Esophagus squamous epithelium (tissue), 5 donors: ENCODE measurements at regions not wholly inside any gene's neighbourhood (a gene's known extent, or its start where the extent isn't known, plus 50 kb on each side); places are given as distances from the start of the nearest gene placed in this dataset.

ENCODE experiments used
- DNase-seq: peaks from one replicate; lab custom pipeline; 2025; lab: John Stamatoyannopoulos, UW
- H3K27ac ChIP-seq, 4 donors: fragments of 200-600 bp; sonication (generic); one replicate each; pipeline ENCODE4 v1.5.1; 2016 to 2019; ENCODE audit warnings: mild to moderate bottlenecking in 1 of 4
- H3K27me3 ChIP-seq, 4 donors: fragments of 200-600 bp; sonication (generic); 1 replicate in 3 of 4; 2 replicates in 1 of 4; pipeline versions ENCODE4 v1.5.1 to v1.6.0; 2017 to 2021; ENCODE audit warnings: antibody characterized with exemption in 1 of 4
- H3K36me3 ChIP-seq, 3 donors: fragments of 200-600 bp; sonication (generic); one replicate each; pipeline ENCODE4 v1.5.1; 2016 to 2019
- H3K4me1 ChIP-seq, 3 donors: fragments of 200-600 bp; sonication (generic); one replicate each; pipeline ENCODE4 v1.5.1; 2017 to 2019
- H3K4me3 ChIP-seq, 4 donors: fragments of 200-600 bp; sonication (generic); 1 replicate in 3 of 4; 2 replicates in 1 of 4; pipeline ENCODE4 v1.5.1; 2016 to 2019; ENCODE audit warnings: mild to moderate bottlenecking in 2 of 4, moderate library complexity in 1 of 4
- H3K9me3 ChIP-seq, 3 donors: fragments of 200-600 bp; sonication (generic); one replicate each; pipeline ENCODE4 v1.5.1; 2016 to 2019
- POLR2A ChIP-seq, 4 donors: fragments of 450-650 bp; IDR thresholded peaks; one replicate each; pipeline ENCODE4 v1.6.1; 2017; ENCODE audit warnings: antibody characterized with exemption in 4 of 4, mild to moderate bottlenecking in 4 of 4, moderate library complexity in 3 of 4
- WGBS, 2 donors: methylation state at CpG; one replicate each; pipeline ENCODE4 v1.1.5; 2018; 5-methylcytosine and 5-hydroxymethylcytosine counted together
- intact Hi-C: fragments of 100-400 bp; cut with DNase I; formaldehyde crosslinking; loops from one replicate; pipeline ENCODE4 v1.15.0; 2022
- TF ChIP-seq, protein P1 (sequence below), 6 experiments: fragments of 450-650 bp in 4 of 6; fragments of 200-600 bp in 2 of 6; sonication (generic) in 2 of 6; IDR thresholded peaks; one replicate each; pipeline ENCODE4 v1.5.1; 2016 to 2019; ENCODE audit warnings: antibody characterized with exemption in 6 of 6, mild to moderate bottlenecking in 4 of 6, moderate library complexity in 4 of 6
- donor health status: DM: yes; HTN: yes; CAD: no.

DNA sequence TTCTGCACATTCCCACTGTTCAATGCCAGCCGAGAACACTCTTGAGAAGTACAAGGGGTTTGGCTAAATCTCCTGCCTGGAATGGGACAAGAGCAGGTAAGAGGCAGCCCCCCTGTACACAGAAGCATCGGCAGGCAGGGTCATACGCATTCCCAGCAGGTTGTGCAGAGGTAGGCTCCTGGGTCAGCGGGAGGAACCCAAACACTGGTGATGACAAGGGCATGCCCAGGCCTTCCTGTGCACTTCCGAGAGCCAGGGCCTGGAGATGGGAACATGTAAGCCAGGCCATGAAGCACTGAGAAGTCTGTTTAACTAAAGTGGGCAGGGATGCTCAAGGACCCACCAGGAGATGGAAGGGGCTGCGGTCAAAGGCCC is 130.3 kb upstream of the CHST15 start:
- DNase-seq, result no peak
- no peak for TF ChIP-seq POLR2A (IDR thresholded peaks at IDR 0.05)
- TF ChIP-seq, protein P1, sequence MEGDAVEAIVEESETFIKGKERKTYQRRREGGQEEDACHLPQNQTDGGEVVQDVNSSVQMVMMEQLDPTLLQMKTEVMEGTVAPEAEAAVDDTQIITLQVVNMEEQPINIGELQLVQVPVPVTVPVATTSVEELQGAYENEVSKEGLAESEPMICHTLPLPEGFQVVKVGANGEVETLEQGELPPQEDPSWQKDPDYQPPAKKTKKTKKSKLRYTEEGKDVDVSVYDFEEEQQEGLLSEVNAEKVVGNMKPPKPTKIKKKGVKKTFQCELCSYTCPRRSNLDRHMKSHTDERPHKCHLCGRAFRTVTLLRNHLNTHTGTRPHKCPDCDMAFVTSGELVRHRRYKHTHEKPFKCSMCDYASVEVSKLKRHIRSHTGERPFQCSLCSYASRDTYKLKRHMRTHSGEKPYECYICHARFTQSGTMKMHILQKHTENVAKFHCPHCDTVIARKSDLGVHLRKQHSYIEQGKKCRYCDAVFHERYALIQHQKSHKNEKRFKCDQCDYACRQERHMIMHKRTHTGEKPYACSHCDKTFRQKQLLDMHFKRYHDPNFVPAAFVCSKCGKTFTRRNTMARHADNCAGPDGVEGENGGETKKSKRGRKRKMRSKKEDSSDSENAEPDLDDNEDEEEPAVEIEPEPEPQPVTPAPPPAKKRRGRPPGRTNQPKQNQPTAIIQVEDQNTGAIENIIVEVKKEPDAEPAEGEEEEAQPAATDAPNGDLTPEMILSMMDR (IDR thresholded peaks at IDR 0.05), result no peak
- peaks cover 0 to 11% (median 0%) of the 10 kb centered on the region in 4 donors for H3K27me3 ChIP-seq
- H3K4me3 ChIP-seq, result no peak overlapping the region
- no peaks in the 10 kb centered on the region for H3K36me3 ChIP-seq
- H3K27ac ChIP-seq, result no peak overlapping the region
- intact Hi-C loops, result no loop called here
- H3K9me3 ChIP-seq, result no peaks in the 10 kb centered on the region
- H3K4me1 ChIP-seq, result peaks cover 0 to 29% (median 3%) of the 10 kb centered on the region in 3 donors
- 67 to 84% methylated on average over 3 to 4 of the region's 6 CpGs for WGBS, 2 donors

DNA sequence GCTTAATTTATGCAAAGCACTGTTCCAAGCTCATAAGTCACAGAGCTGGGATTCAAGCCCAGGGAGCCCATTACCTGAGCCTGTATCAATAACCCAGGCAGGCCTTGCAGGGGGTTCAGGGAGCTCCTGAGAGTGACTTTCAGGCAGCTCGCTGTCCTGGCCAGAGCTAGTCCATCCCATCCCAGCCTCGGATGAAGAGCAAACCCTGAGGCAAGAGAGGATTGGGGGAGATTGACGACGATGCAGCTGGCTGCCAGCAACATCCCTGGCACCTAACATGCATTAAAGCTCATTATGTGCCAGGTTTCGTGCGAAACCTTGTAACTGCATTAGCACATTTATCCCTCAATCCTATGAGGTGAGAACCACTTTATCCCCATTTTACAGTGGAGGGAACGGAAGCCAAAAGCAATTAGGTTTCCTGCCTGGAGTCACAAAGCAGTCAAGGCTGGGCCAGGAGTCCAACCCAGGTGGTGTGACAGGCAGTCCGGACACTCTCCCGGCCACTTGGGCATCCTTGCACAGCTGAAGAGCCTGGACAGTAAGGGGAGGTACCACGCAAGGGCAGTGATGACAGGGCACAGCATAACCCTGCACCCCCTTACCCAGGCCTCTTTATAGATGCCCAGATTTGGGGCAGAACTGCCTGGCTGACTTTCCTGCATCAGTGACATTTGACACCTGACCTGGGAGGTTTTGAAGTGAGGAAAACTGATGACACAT is 129.8 kb upstream of the CHST15 start:
- Histone ChIP-seq H3K27me3 (peaks cover 0 to 13% (median 0%) of the 10 kb centered on the region in 4 donors), H3K27ac (no peak overlapping the region), H3K36me3 (no peaks in the 10 kb centered on the region), H3K4me1 (peaks cover 0 to 35% (median 3%) of the 10 kb centered on the region in 3 donors), H3K9me3 (no peaks in the 10 kb centered on the region), H3K4me3 (no peak overlapping the region)
- WGBS, 2 donors, result 34 to 54% methylated on average over 9 of the region's 10 CpGs
- DNase-seq, result no peak
- TF ChIP-seq, protein P1 (IDR thresholded peaks at IDR 0.05), result no peak
- no peak for TF ChIP-seq POLR2A (IDR thresholded peaks at IDR 0.05)
- intact Hi-C loops, result no loop called here

DNA sequence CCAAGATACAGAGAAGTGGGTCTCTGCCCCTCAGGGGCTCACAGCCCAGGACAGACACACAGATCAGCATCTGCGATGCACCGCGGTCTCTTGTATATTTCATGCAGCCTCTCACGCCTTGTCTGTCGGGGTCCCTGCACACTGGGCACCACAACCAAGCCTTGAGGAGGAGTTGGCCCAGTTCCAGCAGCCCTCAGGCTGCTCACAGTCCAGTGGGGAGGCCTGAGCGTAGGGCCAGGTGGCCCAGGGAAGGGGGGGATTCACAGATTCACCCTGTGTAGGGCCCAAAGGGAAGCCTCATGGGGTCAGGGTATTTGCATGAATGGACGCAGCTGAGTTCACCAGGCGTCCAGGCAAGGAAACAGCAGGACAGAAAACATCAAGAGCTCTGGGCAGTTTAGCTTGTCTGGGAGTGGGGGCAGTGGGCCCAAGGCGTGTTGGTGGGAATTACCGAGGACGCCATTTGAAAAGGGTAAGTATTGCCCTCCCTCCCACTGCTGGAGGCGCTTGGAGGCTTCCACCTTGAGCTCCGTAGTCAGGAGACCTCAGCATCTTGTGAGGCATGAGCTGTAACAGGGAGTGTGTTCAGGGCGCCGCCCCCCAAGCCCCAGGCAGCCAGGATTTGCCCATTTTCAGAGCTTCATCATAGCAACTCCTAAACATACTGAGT is 129.1 kb upstream of the CHST15 start:
- no peak overlapping the region for H3K27ac ChIP-seq
- H3K36me3 ChIP-seq, result no peaks in the 10 kb centered on the region
- H3K4me1 ChIP-seq, result peaks cover 0 to 36% (median 3%) of the 10 kb centered on the region in 3 donors
- intact Hi-C loops, result no loop called here
- no peaks in the 10 kb centered on the region for H3K9me3 ChIP-seq
- H3K27me3 ChIP-seq, result peaks cover 0 to 13% (median 0%) of the 10 kb centered on the region in 4 donors
- TF ChIP-seq POLR2A (IDR thresholded peaks at IDR 0.05), result no peak
- TF ChIP-seq, protein P1 (IDR thresholded peaks at IDR 0.05), result no peak
- no peak overlapping the region for H3K4me3 ChIP-seq
- 55 to 69% methylated on average over 3 to 13 of the region's 15 CpGs for WGBS, 2 donors
- DNase-seq, result no peak

DNA sequence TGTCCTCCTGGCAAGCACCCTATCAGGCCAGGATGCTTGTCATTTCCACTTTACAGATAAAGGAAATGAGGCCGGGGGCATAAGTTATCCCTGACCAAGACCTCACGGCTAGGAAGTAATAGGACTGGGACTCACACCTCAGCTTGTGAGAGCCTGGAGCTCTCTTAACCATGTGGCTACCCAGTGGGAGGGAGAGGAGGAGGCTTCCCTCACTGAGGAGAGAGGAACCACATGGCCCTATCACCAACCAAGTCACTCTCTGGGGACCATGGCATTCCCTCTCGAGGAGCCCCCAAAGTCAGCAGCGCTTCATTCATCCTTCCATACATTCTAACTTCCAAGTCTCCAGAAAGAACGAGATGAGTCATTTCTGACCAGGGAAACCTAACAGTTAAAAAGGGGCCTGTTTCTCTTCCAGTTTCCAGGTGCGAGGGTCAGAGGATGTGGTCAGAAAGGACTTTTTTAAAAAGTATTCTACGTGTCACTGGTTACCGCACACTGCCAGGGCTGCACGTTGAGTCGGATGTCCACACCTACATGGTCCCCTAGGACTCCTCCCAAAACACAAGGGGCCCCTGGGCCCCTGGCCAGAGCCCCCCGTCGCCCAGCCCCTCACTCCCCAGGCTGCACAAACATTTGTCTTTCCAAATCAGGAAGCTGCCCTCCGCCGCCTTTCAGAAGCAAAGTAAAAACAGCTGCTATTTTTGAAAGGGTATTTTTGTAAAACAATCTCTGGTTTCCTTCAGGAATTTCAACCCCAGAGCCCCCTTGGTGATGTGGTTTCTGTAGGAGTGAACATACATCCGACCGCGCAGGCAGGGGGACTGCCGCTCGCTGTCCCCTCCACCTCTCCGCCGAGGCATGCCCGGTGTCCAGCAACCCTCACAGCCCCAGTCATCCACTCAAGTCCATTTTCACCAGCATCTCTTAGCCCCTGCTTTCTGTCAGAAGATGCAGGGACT is 128.2 kb upstream of the CHST15 start:
- TF ChIP-seq POLR2A (IDR thresholded peaks at IDR 0.05), result no peak
- TF ChIP-seq, protein P1 (IDR thresholded peaks at IDR 0.05), result no peak
- no peak for DNase-seq
- H3K9me3 ChIP-seq, result no peaks in the 10 kb centered on the region
- H3K27me3 ChIP-seq, result peaks cover 0 to 17% (median 0%) of the 10 kb centered on the region in 4 donors
- WGBS, 2 donors, result 42 to 53% methylated on average over 11 to 22 of the region's 22 CpGs
- no peaks in the 10 kb centered on the region for H3K36me3 ChIP-seq
- peak overlapping the region in 1 of 4 donors; percentile 55 for H3K27ac ChIP-seq
- no peak overlapping the region for H3K4me3 ChIP-seq
- intact Hi-C loops, result no loop called here
- peaks cover 0 to 36% (median 3%) of the 10 kb centered on the region in 3 donors for H3K4me1 ChIP-seq
